Loucy (cell line): ENCODE measurements at regions not wholly inside any gene's neighbourhood (a gene's known extent, or its start where the extent isn't known, plus 50 kb on each side); places are given as distances from the start of the nearest gene placed in this dataset.

Source experiments
- EZH2phosphoT487 ChIP-seq: fragments of 200-600 bp; IDR thresholded peaks from 2 replicates; pipeline ENCODE4 v1.6.1; 2018; ENCODE audit warnings: antibody characterized with exemption, mild to moderate bottlenecking, moderate library complexity, borderline replicate concordance
- TF ChIP-seq, protein P1 (sequence below): fragments of 200-600 bp; sonication (generic); conservative IDR thresholded peaks from 2 replicates; pipeline ENCODE4 v1.5.1; 2014; ENCODE audit warnings: mild to moderate bottlenecking, antibody characterized with exemption, low read length

DNA sequence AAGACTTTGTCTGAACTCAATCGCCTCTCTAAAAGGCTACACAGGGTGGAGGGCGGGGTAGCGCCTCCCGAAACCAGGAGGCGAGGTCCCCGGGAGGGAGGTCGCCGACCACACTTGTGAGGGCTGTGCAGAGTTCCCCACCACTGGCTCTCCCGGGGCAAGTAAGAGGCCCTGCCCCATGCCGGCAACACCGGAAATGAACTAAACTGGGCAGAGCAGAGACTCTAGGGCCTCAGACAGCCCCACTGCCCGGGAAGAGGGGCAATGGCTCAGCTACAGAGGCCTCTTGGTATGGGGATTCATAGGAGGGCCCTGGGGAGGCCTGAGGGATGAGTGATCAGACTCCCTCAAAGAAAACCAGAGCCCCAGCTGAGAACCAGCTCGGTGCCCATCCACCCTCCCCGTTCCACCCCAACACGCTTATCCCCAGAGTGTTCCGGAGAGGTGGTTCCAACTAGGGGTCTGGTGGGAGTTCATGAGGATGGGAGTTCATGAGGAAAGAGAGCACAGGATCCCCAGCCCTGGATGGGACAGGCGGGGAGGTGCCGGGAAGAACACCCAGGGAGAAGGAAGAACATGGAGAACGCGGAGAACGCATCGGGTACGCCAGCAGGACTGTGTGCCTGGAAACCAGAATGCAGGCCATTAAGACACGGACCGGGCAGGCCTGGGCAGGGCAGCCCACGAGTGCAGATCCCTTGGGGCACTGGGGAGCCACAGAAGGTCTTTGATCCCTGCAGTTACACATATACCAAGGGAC, 89.4 kb upstream of the MYL10 start:
- TF ChIP-seq, protein P1, sequence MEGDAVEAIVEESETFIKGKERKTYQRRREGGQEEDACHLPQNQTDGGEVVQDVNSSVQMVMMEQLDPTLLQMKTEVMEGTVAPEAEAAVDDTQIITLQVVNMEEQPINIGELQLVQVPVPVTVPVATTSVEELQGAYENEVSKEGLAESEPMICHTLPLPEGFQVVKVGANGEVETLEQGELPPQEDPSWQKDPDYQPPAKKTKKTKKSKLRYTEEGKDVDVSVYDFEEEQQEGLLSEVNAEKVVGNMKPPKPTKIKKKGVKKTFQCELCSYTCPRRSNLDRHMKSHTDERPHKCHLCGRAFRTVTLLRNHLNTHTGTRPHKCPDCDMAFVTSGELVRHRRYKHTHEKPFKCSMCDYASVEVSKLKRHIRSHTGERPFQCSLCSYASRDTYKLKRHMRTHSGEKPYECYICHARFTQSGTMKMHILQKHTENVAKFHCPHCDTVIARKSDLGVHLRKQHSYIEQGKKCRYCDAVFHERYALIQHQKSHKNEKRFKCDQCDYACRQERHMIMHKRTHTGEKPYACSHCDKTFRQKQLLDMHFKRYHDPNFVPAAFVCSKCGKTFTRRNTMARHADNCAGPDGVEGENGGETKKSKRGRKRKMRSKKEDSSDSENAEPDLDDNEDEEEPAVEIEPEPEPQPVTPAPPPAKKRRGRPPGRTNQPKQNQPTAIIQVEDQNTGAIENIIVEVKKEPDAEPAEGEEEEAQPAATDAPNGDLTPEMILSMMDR = no peak
- TF ChIP-seq EZH2phosphoT487 = no peak
